IMR-90 (cell line): ENCODE measurements at regions not wholly inside any gene's neighbourhood (a gene's known extent, or its start where the extent isn't known, plus 50 kb on each side); places are given as distances from the start of the nearest gene placed in this dataset.

ENCODE experiments used
- ATAC-seq: fragments of 200-7000 bp; cut with Tn5 transposase; 2 replicates; pipeline ENCODE4 v1.9.1; 2020; ENCODE audit warnings: low read depth, mild to moderate bottlenecking, moderate library complexity
- BruUV-seq: library from RNA; stranded (reverse); fragments of 400-500 nt; replicated peaks from 2 replicates; lab custom pipeline; 2021; lab: Mats Ljungman, UMichigan
- CTCF ChIA-PET: fragments of 300-600 bp; formaldehyde crosslinking; extraction: SDS; loops from one replicate; lab custom pipeline; 2021; ENCODE audit warnings: antibody characterized with exemption; lab: Yijun Ruan, JAX
- POLR2A ChIA-PET: fragments of 300-600 bp; sonication (Branson Sonifier 250); formaldehyde crosslinking; loops from one replicate; lab custom pipeline; 2022; ENCODE audit warnings: antibody characterized with exemption; ENCODE audit not compliant: unreplicated experiment; lab: Charles Lee
- DNase-seq: peaks from one replicate; pipeline ENCODE4 v3.0.0; 2013
- H2AFZ ChIP-seq: replicated peaks from 2 replicates; pipeline ENCODE3; 2013; ENCODE audit warnings: low read length, mild to moderate bottlenecking; ENCODE audit not compliant: poor library complexity
- H2AK5ac ChIP-seq: 2 replicates; pipeline ENCODE4 v1.6.1; 2013; ENCODE audit warnings: low read depth, low read length, inconsistent platforms
- H2AK9ac ChIP-seq: replicated peaks from 2 replicates; pipeline ENCODE3; 2013; ENCODE audit warnings: mild to moderate bottlenecking, low read depth, low read length, moderate library complexity; ENCODE audit not compliant: poor library complexity
- H2BK120ac ChIP-seq: 2 replicates; pipeline ENCODE4 v1.6.1; 2013; ENCODE audit warnings: low read depth, low read length, inconsistent platforms
- H2BK15ac ChIP-seq: 3 replicates; pipeline ENCODE4 v1.6.1; 2013; ENCODE audit warnings: low read depth, low read length, inconsistent platforms
- H2BK20ac ChIP-seq: 2 replicates; pipeline ENCODE4 v1.6.1; 2013; ENCODE audit warnings: low read depth, mild to moderate bottlenecking, inconsistent platforms, low read length, moderate library complexity
- H2BK5ac ChIP-seq: 2 replicates; pipeline ENCODE4 v1.6.1; 2013; ENCODE audit warnings: mild to moderate bottlenecking, low read depth, low read length, inconsistent platforms; ENCODE audit not compliant: poor library complexity, severe bottlenecking
- H3K14ac ChIP-seq: replicated peaks from 2 replicates; pipeline ENCODE4 v1.6.1; 2013; ENCODE audit warnings: low read depth, low read length, inconsistent platforms
- H3K18ac ChIP-seq: 2 replicates; pipeline ENCODE4 v1.6.1; 2013; ENCODE audit warnings: low read depth, low read length, control low read depth
- H3K23ac ChIP-seq: 2 replicates; pipeline ENCODE4 v1.6.1; 2013; ENCODE audit warnings: low read depth, low read length, inconsistent platforms
- H3K27ac ChIP-seq: 2 replicates; pipeline ENCODE4 v1.5.1; 2013; ENCODE audit warnings: mild to moderate bottlenecking, control low read depth, low read length; ENCODE audit not compliant: insufficient read depth
- H3K27me3 ChIP-seq: 2 replicates; pipeline ENCODE4 v1.6.1; 2013; ENCODE audit warnings: low read length; ENCODE audit not compliant: control insufficient read depth, insufficient read depth
- H3K36me3 ChIP-seq: 2 replicates; pipeline ENCODE4 v1.6.1; 2013; ENCODE audit warnings: low read length, mixed read lengths; ENCODE audit not compliant: control insufficient read depth, insufficient read depth
- H3K4ac ChIP-seq: 2 replicates; pipeline ENCODE4 v1.6.1; 2013; ENCODE audit warnings: low read depth, low read length, inconsistent platforms
- H3K4me1 ChIP-seq: 2 replicates; pipeline ENCODE4 v1.6.1; 2013; ENCODE audit warnings: low read length, mixed read lengths; ENCODE audit not compliant: control insufficient read depth, insufficient read depth
- H3K4me2 ChIP-seq: 2 replicates; pipeline ENCODE4 v1.6.1; 2013; ENCODE audit warnings: low read depth, mild to moderate bottlenecking, control low read depth, low read length, moderate library complexity
- H3K4me3 ChIP-seq: 2 replicates; pipeline ENCODE4 v1.5.1; 2013; ENCODE audit warnings: low read depth, mild to moderate bottlenecking, control low read depth, low read length, moderate library complexity; ENCODE audit not compliant: insufficient read depth
- H3K56ac ChIP-seq: 2 replicates; pipeline ENCODE4 v1.6.1; 2013; ENCODE audit warnings: low read length, inconsistent platforms; ENCODE audit not compliant: insufficient read depth; ENCODE audit errors: extremely low read depth
- H3K79me1 ChIP-seq, 2 experiments: 2 replicates each; pipeline ENCODE4 v1.6.1; 2013; ENCODE audit warnings: low read length in 2 of 2, inconsistent platforms in 1 of 2, low read depth in 1 of 2
- H3K9ac ChIP-seq: 2 replicates; pipeline ENCODE4 v1.6.1; 2013; ENCODE audit warnings: low read depth, low read length, control low read depth
- H3K9me1 ChIP-seq: 2 replicates; pipeline ENCODE4 v1.6.1; 2013; ENCODE audit warnings: low read length, inconsistent platforms; ENCODE audit not compliant: insufficient read depth
- H3K9me3 ChIP-seq: 2 replicates; pipeline ENCODE4 v1.6.1; 2013; ENCODE audit warnings: low read length; ENCODE audit not compliant: control insufficient read depth, insufficient read depth
- H4K20me1 ChIP-seq: 2 replicates; pipeline ENCODE4 v1.6.1; 2013; ENCODE audit warnings: low read length, inconsistent platforms; ENCODE audit not compliant: insufficient read depth
- H4K5ac ChIP-seq: 2 replicates; pipeline ENCODE4 v1.6.1; 2013; ENCODE audit warnings: mild to moderate bottlenecking, low read depth, low read length, control low read depth
- H4K8ac ChIP-seq, 2 experiments: 2 replicates each; pipeline ENCODE4 v1.6.1; 2013; ENCODE audit warnings: low read depth in 2 of 2, low read length in 2 of 2, control low read depth in 1 of 2, inconsistent platforms in 1 of 2
- H4K91ac ChIP-seq: 2 replicates; pipeline ENCODE4 v1.6.1; 2013; ENCODE audit warnings: low read depth, low read length, inconsistent platforms; ENCODE audit not compliant: insufficient read depth
- BHLHE40 ChIP-seq: fragments of 150-350 bp; IDR thresholded peaks from 2 replicates; pipeline ENCODE4 v1.6.1; 2016; ENCODE audit warnings: mild to moderate bottlenecking, low read depth, low read length
- CEBPB ChIP-seq: IDR thresholded peaks from 2 replicates; pipeline ENCODE4 v1.6.1; 2012; ENCODE audit warnings: low read depth, low read length, improper control_type of control experiment
- FOS ChIP-seq: fragments of 150-350 bp; IDR thresholded peaks from 2 replicates; pipeline ENCODE4 v1.6.1; 2016; ENCODE audit warnings: low read depth, low read length
- MXI1 ChIP-seq: IDR thresholded peaks from 2 replicates; pipeline ENCODE4 v1.6.1; 2012; ENCODE audit warnings: low read depth, mild to moderate bottlenecking, low read length, moderate library complexity, borderline replicate concordance
- RCOR1 ChIP-seq: IDR thresholded peaks from 2 replicates; pipeline ENCODE4 v1.6.1; 2012; ENCODE audit warnings: mild to moderate bottlenecking, low read length, improper control_type of control experiment; ENCODE audit not compliant: insufficient replicate concordance
- RFX5 ChIP-seq: IDR thresholded peaks from 2 replicates; pipeline ENCODE4 v1.8.0; 2012; ENCODE audit warnings: low read depth, mild to moderate bottlenecking, low read length, moderate library complexity
- SMC3 ChIP-seq: fragments of 150-350 bp; IDR thresholded peaks from 2 replicates; pipeline ENCODE4 v1.6.1; 2016; ENCODE audit warnings: low read depth, mild to moderate bottlenecking, antibody characterized with exemption, low read length, moderate library complexity
- USF2 ChIP-seq: fragments of 150-350 bp; IDR thresholded peaks from 2 replicates; pipeline ENCODE4 v1.6.1; 2017; ENCODE audit warnings: mild to moderate bottlenecking, antibody characterized with exemption, low read length, low read depth
- WGBS, 2 experiments: methylation state at CpG; one replicate each; pipeline versions ENCODE4 v1.1.5 to v1.1.7; 2013; ENCODE audit warnings: missing lambda C conversion rate in 2 of 2; ENCODE audit not compliant: insufficient read length in 1 of 2; ENCODE audit errors: extremely low coverage in 2 of 2; 5-methylcytosine and 5-hydroxymethylcytosine counted together
- dilution Hi-C: fragments of 300-500 bp; cut with HindIII; formaldehyde crosslinking; loops from one replicate; pipeline ENCODE4 v1.14.3; 2018; ENCODE audit warnings: low sequenced_read_pairs; ENCODE audit not compliant: unreplicated experiment
- in situ Hi-C: fragments of 300-500 bp; cut with MboI; formaldehyde crosslinking; loops from 3 replicates; pipeline ENCODE4 v1.14.3; 2019; ENCODE audit warnings: low sequenced_read_pairs, inconsistent platforms, mixed read lengths
- intact Hi-C: fragments of 100-400 bp; cut with micrococcal nuclease; formaldehyde crosslinking; loops from 2 replicates; pipeline ENCODE4 v1.10.0; 2022

GRCh38 chr10:4686644-4686996 lies 139.4 kb upstream of the AKR1E2 start:
- no CpG with 5 or more reads among the region's 4 CpGs for WGBS, 2 experiments

More at GRCh38 chr10:4686644-4686996, 139.4 kb upstream of the AKR1E2 start:
- intact Hi-C loops, result no loop called here
- Histone ChIP-seq H2BK120ac (peak overlapping the region; percentile 87; the same call in 1 of the 2 replicates), H3K9me1 (peaks cover 10% of the 10 kb centered on the region; the same call in 1 of the 2 replicates), H3K36me3 (no peaks in the 10 kb centered on the region), H4K20me1 (no peaks in the 10 kb centered on the region), H4K5ac (no peak overlapping the region), H2AFZ (no peak overlapping the region), H3K4me3 (no peak overlapping the region), H2BK5ac (peak overlapping the region; percentile 85), H2AK5ac (peak overlapping the region; percentile 78; the same call in 1 of the 2 replicates), H4K91ac (no peak overlapping the region), H3K56ac (no peak overlapping the region), H4K8ac (peak overlapping the region in 1 of 2 experiments; percentile 10; a peak in 2 of 4 replicates), H3K4me2 (peak overlapping the region; percentile 4; the same call in 1 of the 2 replicates), H2BK15ac (peak overlapping the region; percentile 47; the same call in 1 of the 3 replicates), H3K23ac (peak overlapping the region; percentile 63; the same call in 1 of the 2 replicates), H3K9me3 (peaks cover 2% of the 10 kb centered on the region; the same call in 1 of the 2 replicates), H3K27me3 (no peaks in the 10 kb centered on the region), H3K79me1 (peaks cover 0 to 3% of the 10 kb centered on the region in 2 experiments; a peak in 1 of 4 replicates), H2AK9ac (no peak overlapping the region), H3K27ac (no peak overlapping the region), H3K14ac (peak overlapping the region; percentile 48; the same call in 1 of the 2 replicates), H3K4ac (peak overlapping the region; percentile 59; the same call in 1 of the 2 replicates), H3K9ac (no peak overlapping the region), H2BK20ac (peak overlapping the region; percentile 87; the same call in 1 of the 2 replicates), H3K18ac (no peak overlapping the region; the same call in 1 of the 2 replicates), H3K4me1 (peaks cover 21% of the 10 kb centered on the region; the same call in 1 of the 2 replicates)
- peak; percentile 42; the same call in 1 of the 2 replicates for ATAC-seq
- peak; percentile 54 for TF ChIP-seq FOS
- peak; percentile 66 for TF ChIP-seq BHLHE40
- TF ChIP-seq USF2, result no peak
- no peak for TF ChIP-seq MXI1
- no peak for TF ChIP-seq RFX5
- TF ChIP-seq RCOR1, result no peak
- no peak for TF ChIP-seq SMC3
- TF ChIP-seq CEBPB, result peak; percentile 82
- dilution Hi-C loops, result no loop called here
- BruUV-seq, result no TSS peak
- in situ Hi-C loops, result no loop called here
- ChIA-PET CTCF (no interaction called here), POLR2A (no interaction called here)
- peak; percentile 91 for DNase-seq
